K562 (cell line): ENCODE measurements at regions not wholly inside any gene's neighbourhood (a gene's known extent, or its start where the extent isn't known, plus 50 kb on each side); places are given as distances from the start of the nearest gene placed in this dataset.

Experiments used
- AFF1 ChIP-seq, 2 experiments: fragments of 450-650 bp; IDR thresholded peaks; 2 replicates each; pipeline ENCODE4 v1.6.1; 2018; ENCODE audit warnings: mild to moderate bottlenecking in 2 of 2, low read depth in 1 of 2; ENCODE audit not compliant: partially characterized antibody in 2 of 2
- GTF2A2 ChIP-seq: IDR thresholded peaks from 2 replicates; pipeline ENCODE4 v1.6.1; 2016; ENCODE audit warnings: mild to moderate bottlenecking, missing genetic modification characterization, missing compliant biosample characterization
- JUN ChIP-seq, 2 experiments: sonication (generic) in 1 of 2; formaldehyde crosslinking in 1 of 2; IDR thresholded peaks; 2 replicates each; pipeline versions ENCODE4 v1.6.1 to v1.8.0; 2012 to 2022; ENCODE audit warnings: borderline replicate concordance in 2 of 2, mild to moderate bottlenecking in 2 of 2, improper control_type of control experiment in 1 of 2, low read depth in 1 of 2, low read length in 1 of 2, missing genetic modification reagents in 1 of 2
- KLF16 ChIP-seq: IDR thresholded peaks from 2 replicates; pipeline ENCODE4 v1.6.1; 2016; ENCODE audit warnings: antibody characterized with exemption
- POLR3G ChIP-seq: IDR thresholded peaks from 2 replicates; pipeline ENCODE4 v1.6.1; 2011; ENCODE audit not compliant: insufficient read length, insufficient replicate concordance; ENCODE audit errors: extremely low read depth
- RBM14 ChIP-seq: fragments of 200-400 bp; formaldehyde crosslinking; IDR thresholded peaks from 2 replicates; pipeline ENCODE4 v1.6.1; 2018; ENCODE audit warnings: low read depth, mild to moderate bottlenecking, low read length, moderate library complexity, borderline replicate concordance; ENCODE audit not compliant: insufficient read depth
- SRSF3 ChIP-seq: fragments of 200-400 bp; formaldehyde crosslinking; IDR thresholded peaks from 2 replicates; pipeline ENCODE4 v1.6.1; 2016; ENCODE audit warnings: mild to moderate bottlenecking, low read length, moderate library complexity; ENCODE audit not compliant: insufficient read depth
- TRIM25 ChIP-seq: fragments of 450-650 bp; IDR thresholded peaks from 2 replicates; pipeline ENCODE4 v1.7.0; 2016; ENCODE audit warnings: borderline replicate concordance
- TF ChIP-seq, protein P1 (sequence below): fragments of 450-650 bp; conservative IDR thresholded peaks from 2 replicates; pipeline ENCODE4 v1.6.1; 2016; ENCODE audit warnings: missing genetic modification characterization, low read depth, mild to moderate bottlenecking, control low read depth, missing compliant biosample characterization
- TF ChIP-seq, protein P2 (sequence below): fragments of 450-650 bp; IDR thresholded peaks from 2 replicates; pipeline ENCODE4 v1.6.1; 2016; ENCODE audit warnings: borderline replicate concordance
- TF ChIP-seq, protein P3 (sequence below): sonication (generic); formaldehyde crosslinking; IDR thresholded peaks from 2 replicates; pipeline ENCODE4 v1.5.0; 2020; ENCODE audit warnings: missing genetic modification reagents
- TF ChIP-seq, protein P4 (sequence below): fragments of 250-450 bp; sonication (Bioruptor Pico); IDR thresholded peaks from 2 replicates; pipeline ENCODE4 v1.4.0; 2020

- TF ChIP-seq POLR3G (no peak), JUN (IDR thresholded peaks at IDR 0.05; ENCODE audit: borderline replicate concordance, low read depth, low read length) (no peak), JUN (CRISPR knock-in tag; IDR thresholded peaks at IDR 0.05; ENCODE audit: borderline replicate concordance) (no peak), AFF1 (IDR thresholded peaks at IDR 0.05; ENCODE audit: low read depth in 1 of 2, partially characterized antibody in 2 of 2) (no peak), SRSF3 (no peak), RBM14 (no peak), TRIM25 (no peak), GTF2A2 (tag) (peak; percentile 47; the same call in 1 of the 2 replicates), KLF16 (peak; percentile 92)
- TF ChIP-seq, protein P1, sequence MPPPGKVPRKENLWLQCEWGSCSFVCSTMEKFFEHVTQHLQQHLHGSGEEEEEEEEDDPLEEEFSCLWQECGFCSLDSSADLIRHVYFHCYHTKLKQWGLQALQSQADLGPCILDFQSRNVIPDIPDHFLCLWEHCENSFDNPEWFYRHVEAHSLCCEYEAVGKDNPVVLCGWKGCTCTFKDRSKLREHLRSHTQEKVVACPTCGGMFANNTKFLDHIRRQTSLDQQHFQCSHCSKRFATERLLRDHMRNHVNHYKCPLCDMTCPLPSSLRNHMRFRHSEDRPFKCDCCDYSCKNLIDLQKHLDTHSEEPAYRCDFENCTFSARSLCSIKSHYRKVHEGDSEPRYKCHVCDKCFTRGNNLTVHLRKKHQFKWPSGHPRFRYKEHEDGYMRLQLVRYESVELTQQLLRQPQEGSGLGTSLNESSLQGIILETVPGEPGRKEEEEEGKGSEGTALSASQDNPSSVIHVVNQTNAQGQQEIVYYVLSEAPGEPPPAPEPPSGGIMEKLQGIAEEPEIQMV (tag), result no peak
- TF ChIP-seq, protein P2, sequence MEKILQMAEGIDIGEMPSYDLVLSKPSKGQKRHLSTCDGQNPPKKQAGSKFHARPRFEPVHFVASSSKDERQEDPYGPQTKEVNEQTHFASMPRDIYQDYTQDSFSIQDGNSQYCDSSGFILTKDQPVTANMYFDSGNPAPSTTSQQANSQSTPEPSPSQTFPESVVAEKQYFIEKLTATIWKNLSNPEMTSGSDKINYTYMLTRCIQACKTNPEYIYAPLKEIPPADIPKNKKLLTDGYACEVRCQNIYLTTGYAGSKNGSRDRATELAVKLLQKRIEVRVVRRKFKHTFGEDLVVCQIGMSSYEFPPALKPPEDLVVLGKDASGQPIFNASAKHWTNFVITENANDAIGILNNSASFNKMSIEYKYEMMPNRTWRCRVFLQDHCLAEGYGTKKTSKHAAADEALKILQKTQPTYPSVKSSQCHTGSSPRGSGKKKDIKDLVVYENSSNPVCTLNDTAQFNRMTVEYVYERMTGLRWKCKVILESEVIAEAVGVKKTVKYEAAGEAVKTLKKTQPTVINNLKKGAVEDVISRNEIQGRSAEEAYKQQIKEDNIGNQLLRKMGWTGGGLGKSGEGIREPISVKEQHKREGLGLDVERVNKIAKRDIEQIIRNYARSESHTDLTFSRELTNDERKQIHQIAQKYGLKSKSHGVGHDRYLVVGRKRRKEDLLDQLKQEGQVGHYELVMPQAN, result no peak
- TF ChIP-seq, protein P3, sequence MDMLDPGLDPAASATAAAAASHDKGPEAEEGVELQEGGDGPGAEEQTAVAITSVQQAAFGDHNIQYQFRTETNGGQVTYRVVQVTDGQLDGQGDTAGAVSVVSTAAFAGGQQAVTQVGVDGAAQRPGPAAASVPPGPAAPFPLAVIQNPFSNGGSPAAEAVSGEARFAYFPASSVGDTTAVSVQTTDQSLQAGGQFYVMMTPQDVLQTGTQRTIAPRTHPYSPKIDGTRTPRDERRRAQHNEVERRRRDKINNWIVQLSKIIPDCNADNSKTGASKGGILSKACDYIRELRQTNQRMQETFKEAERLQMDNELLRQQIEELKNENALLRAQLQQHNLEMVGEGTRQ (CRISPR knock-in tag), result no peak
- TF ChIP-seq, protein P4, sequence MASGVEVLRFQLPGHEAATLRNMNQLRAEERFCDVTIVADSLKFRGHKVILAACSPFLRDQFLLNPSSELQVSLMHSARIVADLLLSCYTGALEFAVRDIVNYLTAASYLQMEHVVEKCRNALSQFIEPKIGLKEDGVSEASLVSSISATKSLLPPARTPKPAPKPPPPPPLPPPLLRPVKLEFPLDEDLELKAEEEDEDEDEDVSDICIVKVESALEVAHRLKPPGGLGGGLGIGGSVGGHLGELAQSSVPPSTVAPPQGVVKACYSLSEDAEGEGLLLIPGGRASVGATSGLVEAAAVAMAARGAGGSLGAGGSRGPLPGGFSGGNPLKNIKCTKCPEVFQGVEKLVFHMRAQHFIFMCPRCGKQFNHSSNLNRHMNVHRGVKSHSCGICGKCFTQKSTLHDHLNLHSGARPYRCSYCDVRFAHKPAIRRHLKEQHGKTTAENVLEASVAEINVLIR (CRISPR knock-in tag), result no peak
Measured at GRCh38 chr1:147377263-147378246, 135.1 kb downstream of the CHD1L start (continued).
